Erythroblast (primary cell): ENCODE measurements at regions not wholly inside any gene's neighbourhood (a gene's known extent, or its start where the extent isn't known, plus 50 kb on each side); places are given as distances from the start of the nearest gene placed in this dataset.

Experiments used
- GATA1 ChIP-seq: IDR thresholded peaks from 2 replicates; pipeline ENCODE4 v1.6.1; 2011; ENCODE audit warnings: low read depth, mild to moderate bottlenecking, control low read depth, low read length, moderate library complexity
- POLR2A ChIP-seq: IDR thresholded peaks from 2 replicates; pipeline ENCODE4 v1.6.1; 2011; ENCODE audit warnings: mild to moderate bottlenecking, low read length

DNA sequence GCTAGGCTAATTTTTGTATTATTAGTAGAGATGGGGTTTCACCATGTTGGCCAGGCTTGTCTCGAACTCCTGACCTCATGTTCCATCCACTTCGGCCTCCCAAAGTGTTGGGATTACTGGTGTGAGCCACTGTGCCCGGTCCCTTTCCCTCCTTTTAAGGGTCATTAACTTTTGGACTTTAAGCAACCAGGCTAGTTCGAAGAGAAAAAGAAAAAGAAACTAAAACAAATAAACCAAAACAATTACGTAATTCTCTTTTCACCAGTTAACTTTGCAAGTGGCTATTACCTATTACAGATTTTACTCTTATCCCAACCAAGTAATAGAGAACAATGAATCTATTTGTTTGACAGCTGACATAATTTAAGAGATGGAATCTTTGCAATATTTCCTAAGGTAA is 72.8 kb upstream of the SEMA3C start:
- TF ChIP-seq POLR2A (no peak), GATA1 (no peak)
